AG04450 (cell line): ENCODE measurements at regions not wholly inside any gene's neighbourhood (a gene's known extent, or its start where the extent isn't known, plus 50 kb on each side); places are given as distances from the start of the nearest gene placed in this dataset.

Experiments
- CTCF ChIA-PET: fragments of 300-600, 350-600 bp; formaldehyde crosslinking; extraction: SDS; loops from one replicate; lab custom pipeline; 2022; ENCODE audit warnings: antibody characterized with exemption, inconsistent platforms; lab: Charles Lee
- POLR2A ChIA-PET: fragments of 350-600 bp; formaldehyde crosslinking; extraction: SDS; loops from one replicate; lab custom pipeline; 2021; ENCODE audit warnings: antibody characterized with exemption, inconsistent platforms; lab: Yijun Ruan, JAX
- DNase-seq: peaks from one replicate; pipeline ENCODE4 v3.0.0-alpha.2; 2011; ENCODE audit warnings: low read depth, low spot score
- H3K27ac ChIP-seq: one replicate; pipeline ENCODE4 v1.5.1; 2012; ENCODE audit warnings: low read depth, low read length, control low read depth
- H3K27me3 ChIP-seq: one replicate; pipeline ENCODE4 v1.6.0; 2012; ENCODE audit warnings: low read length; ENCODE audit not compliant: control insufficient read depth, insufficient read depth
- H3K4me3 ChIP-seq: 2 replicates; pipeline ENCODE4 v1.5.1; 2011; ENCODE audit warnings: mild to moderate bottlenecking, low read depth, low read length, control low read depth
- H3K9me3 ChIP-seq: 2 replicates; pipeline ENCODE4 v1.5.1; 2012; ENCODE audit warnings: low read length; ENCODE audit not compliant: control insufficient read depth, insufficient read depth
- TF ChIP-seq, protein P1 (sequence below): IDR thresholded peaks from 2 replicates; pipeline ENCODE4 v1.5.1; 2011; ENCODE audit warnings: low read depth, low read length, control low read depth, inconsistent platforms

DNA sequence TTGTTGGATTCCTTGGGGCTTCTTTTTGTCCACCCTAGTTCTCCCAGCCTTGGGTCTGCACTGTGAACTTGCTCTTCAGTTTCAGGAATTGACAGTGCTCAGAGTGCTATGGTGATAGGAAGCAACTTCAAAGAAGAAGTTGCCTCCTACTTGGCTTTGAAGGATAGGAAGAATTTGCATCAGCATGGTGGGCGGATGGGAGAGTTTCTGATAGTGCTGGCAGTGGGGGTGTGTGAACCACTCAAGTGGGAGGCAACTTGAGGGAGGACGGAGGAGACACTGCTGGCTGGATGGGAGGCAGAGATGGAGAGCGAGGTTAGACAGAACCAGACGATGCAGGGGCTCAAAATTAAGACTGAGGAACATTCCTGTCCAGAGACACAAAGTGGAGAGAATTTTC is 164.4 kb upstream of the SKOR2 start:
- TF ChIP-seq, protein P1, sequence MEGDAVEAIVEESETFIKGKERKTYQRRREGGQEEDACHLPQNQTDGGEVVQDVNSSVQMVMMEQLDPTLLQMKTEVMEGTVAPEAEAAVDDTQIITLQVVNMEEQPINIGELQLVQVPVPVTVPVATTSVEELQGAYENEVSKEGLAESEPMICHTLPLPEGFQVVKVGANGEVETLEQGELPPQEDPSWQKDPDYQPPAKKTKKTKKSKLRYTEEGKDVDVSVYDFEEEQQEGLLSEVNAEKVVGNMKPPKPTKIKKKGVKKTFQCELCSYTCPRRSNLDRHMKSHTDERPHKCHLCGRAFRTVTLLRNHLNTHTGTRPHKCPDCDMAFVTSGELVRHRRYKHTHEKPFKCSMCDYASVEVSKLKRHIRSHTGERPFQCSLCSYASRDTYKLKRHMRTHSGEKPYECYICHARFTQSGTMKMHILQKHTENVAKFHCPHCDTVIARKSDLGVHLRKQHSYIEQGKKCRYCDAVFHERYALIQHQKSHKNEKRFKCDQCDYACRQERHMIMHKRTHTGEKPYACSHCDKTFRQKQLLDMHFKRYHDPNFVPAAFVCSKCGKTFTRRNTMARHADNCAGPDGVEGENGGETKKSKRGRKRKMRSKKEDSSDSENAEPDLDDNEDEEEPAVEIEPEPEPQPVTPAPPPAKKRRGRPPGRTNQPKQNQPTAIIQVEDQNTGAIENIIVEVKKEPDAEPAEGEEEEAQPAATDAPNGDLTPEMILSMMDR = no peak
- ChIA-PET CTCF (no interaction called here), POLR2A (no interaction called here)
- Histone ChIP-seq H3K4me3 (no peak overlapping the region), H3K9me3 (peaks cover 27% of the 10 kb centered on the region), H3K27ac (no peak overlapping the region), H3K27me3 (no peaks in the 10 kb centered on the region)
- DNase-seq = no peak

DNA sequence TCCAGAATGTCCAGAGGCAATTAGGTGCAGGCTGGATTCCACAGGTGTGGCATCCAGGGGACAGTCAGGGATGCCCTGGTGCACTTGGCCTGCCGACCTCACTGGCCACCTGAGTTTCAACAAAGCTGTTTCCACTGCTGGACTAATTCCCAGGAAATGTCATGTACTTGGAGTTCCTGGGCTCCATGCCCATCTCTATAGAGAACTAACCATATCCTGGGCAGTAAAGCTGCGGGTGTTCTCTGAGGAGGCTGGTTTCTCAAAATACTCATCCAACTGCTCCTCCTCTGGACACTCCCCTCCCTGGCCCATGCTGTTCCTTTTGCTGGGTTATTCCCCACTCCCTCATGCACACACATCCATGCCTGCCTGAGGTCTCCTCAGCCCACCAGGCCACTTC is 161.9 kb upstream of the SKOR2 start:
- H3K9me3 ChIP-seq = peaks cover 40% of the 10 kb centered on the region
- H3K4me3 ChIP-seq = no peak overlapping the region
- ChIA-PET CTCF (no interaction called here), POLR2A (no interaction called here)
- no peak overlapping the region for H3K27ac ChIP-seq
- H3K27me3 ChIP-seq = no peaks in the 10 kb centered on the region
- TF ChIP-seq, protein P1 = no peak
- no peak for DNase-seq

DNA sequence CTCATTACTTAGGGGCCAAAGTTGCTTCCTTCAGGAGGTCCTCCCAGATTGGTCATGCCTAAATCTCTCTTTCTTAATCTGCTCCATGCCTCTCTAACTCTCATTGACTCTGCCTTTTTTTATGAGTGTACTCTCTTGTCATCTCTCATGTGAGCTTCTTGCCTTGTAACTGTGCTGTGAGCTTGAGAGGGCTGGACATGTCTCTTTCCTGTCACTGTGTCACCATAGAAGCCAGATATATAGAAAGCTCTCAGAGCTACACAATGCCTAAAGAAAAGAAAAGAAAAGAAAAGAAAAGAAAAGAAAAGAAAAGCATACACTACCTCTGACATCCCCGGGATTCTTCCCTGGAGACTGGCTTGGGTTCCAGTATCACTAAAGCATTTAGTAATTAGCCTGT is 161.5 kb upstream of the SKOR2 start:
- POLR2A ChIA-PET = no interaction called here
- CTCF ChIA-PET = no interaction called here

DNA sequence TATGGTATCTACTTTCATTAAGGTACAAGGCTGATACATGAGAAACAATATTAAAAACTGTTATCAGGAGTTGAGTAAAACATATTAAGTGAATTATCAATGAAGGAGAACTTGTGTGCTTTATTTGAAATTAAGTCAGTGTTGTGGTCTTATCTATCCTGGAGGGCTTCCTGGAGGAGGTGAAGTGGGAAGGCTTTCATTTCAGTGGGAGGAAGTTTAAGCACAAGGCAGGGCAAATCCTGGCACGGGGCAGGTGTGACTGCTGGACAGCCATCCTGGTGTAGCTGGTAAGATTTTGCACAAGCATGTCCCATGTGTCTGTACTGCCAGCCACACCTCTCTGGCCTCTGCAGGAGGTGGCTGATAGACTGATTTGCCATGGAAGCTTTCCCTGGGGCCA is 159.7 kb upstream of the SKOR2 start:
- DNase-seq = no peak
- Histone ChIP-seq H3K4me3 (no peak overlapping the region), H3K9me3 (peaks cover 45% of the 10 kb centered on the region), H3K27me3 (no peaks in the 10 kb centered on the region), H3K27ac (no peak overlapping the region)
- POLR2A ChIA-PET = no interaction called here
- TF ChIP-seq, protein P1 = no peak
- CTCF ChIA-PET = no interaction called here

More for the DNA sequence above, 161.5 kb upstream of the SKOR2 start:
- no peak for DNase-seq
- H3K27me3 ChIP-seq = no peaks in the 10 kb centered on the region
- no peak overlapping the region for H3K27ac ChIP-seq
- TF ChIP-seq, protein P1 = no peak
- H3K4me3 ChIP-seq = no peak overlapping the region
- peaks cover 44% of the 10 kb centered on the region for H3K9me3 ChIP-seq

DNA sequence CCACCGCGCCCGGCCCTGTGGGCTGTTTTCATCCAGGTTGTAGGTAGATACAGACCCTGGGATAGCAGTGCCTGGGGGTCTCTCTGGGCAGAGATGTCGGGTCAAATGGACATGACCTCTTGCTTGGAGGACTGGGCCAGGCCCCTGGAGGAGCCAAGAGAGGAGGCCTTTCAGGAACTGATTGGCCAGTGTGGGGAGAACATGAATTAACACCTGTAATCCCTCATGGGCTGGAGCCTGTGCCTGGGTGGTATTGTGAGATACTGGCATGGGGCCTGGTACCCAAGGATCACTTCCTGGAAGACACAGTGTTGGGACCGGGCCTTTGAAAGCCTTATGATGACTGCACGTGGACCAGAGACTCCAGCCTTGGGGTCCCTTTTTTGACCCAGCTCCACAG is 158.7 kb upstream of the SKOR2 start:
- Histone ChIP-seq H3K9me3 (peaks cover 50% of the 10 kb centered on the region), H3K27me3 (no peaks in the 10 kb centered on the region), H3K4me3 (no peak overlapping the region), H3K27ac (no peak overlapping the region)
- ChIA-PET CTCF (no interaction called here), POLR2A (no interaction called here)
- TF ChIP-seq, protein P1 = no peak
- no peak for DNase-seq
